Mesothelial cell of epicardium (in vitro differentiated cells): ENCODE measurements at regions not wholly inside any gene's neighbourhood (a gene's known extent, or its start where the extent isn't known, plus 50 kb on each side); places are given as distances from the start of the nearest gene placed in this dataset.

Experiments used
- DNase-seq, 2 experiments: peaks; one replicate each; pipeline ENCODE4 v3.0.0; 2021; ENCODE audit warnings: low spot score in 2 of 2; ENCODE audit not compliant: unreplicated experiment in 2 of 2
- H3K27ac Mint-ChIP-seq: 2 replicates; pipeline ENCODE4 v1.8.0; 2021; ENCODE audit warnings: mixed read lengths
- H3K27me3 Mint-ChIP-seq: 2 replicates; pipeline ENCODE4 v1.8.0; 2021; ENCODE audit warnings: low read depth, mixed read lengths
- H3K36me3 Mint-ChIP-seq: 2 replicates; pipeline ENCODE4 v1.8.0; 2021; ENCODE audit warnings: mixed read lengths
- H3K4me1 Mint-ChIP-seq: 2 replicates; pipeline ENCODE4 v1.8.0; 2021; ENCODE audit warnings: mixed read lengths
- H3K4me3 Mint-ChIP-seq: 2 replicates; pipeline ENCODE4 v1.8.0; 2021; ENCODE audit warnings: mild to moderate bottlenecking, moderate library complexity, mixed read lengths
- H3K9me3 Mint-ChIP-seq: 2 replicates; pipeline ENCODE4 v1.8.0; 2021; ENCODE audit warnings: mixed read lengths
- CTCF ChIP-seq: fragments of 200-600 bp; sonication (generic); IDR thresholded peaks from one replicate; pipeline ENCODE4 v1.5.0; 2021; ENCODE audit warnings: antibody characterized with exemption; ENCODE audit not compliant: unreplicated experiment

- Mint-ChIP-seq H3K4me3 (no peak overlapping the region), H3K27ac (no peak overlapping the region), H3K4me1 (no peaks in the 10 kb centered on the region), H3K36me3 (no peaks in the 10 kb centered on the region), H3K27me3 (peaks cover 1% of the 10 kb centered on the region), H3K9me3 (no peaks in the 10 kb centered on the region)
- TF ChIP-seq CTCF: no peak
- DNase-seq: no peak
Measured at GRCh38 chr3:187958432-187959003, 195.4 kb upstream of the LPP start.

- no peak for DNase-seq
- no peak for TF ChIP-seq CTCF
- Mint-ChIP-seq H3K36me3 (no peaks in the 10 kb centered on the region), H3K4me1 (no peaks in the 10 kb centered on the region), H3K27ac (no peak overlapping the region), H3K9me3 (no peaks in the 10 kb centered on the region), H3K4me3 (no peak overlapping the region), H3K27me3 (peaks cover 6% of the 10 kb centered on the region)
Measured at GRCh38 chr3:187960820-187961219, 193.1 kb upstream of the LPP start.

GRCh38 chr3:187961366-187961765 is 192.6 kb upstream of the LPP start:
- no peaks in the 10 kb centered on the region for H3K36me3 Mint-ChIP-seq
- no peak for DNase-seq
- H3K9me3 Mint-ChIP-seq: no peaks in the 10 kb centered on the region
- no peak overlapping the region for H3K4me3 Mint-ChIP-seq
- no peaks in the 10 kb centered on the region for H3K4me1 Mint-ChIP-seq
- peaks cover 11% of the 10 kb centered on the region for H3K27me3 Mint-ChIP-seq
- no peak for TF ChIP-seq CTCF
- no peak overlapping the region for H3K27ac Mint-ChIP-seq

GRCh38 chr3:187963003-187963676 is 190.8 kb upstream of the LPP start:
- no peaks in the 10 kb centered on the region for H3K4me1 Mint-ChIP-seq
- peaks cover 18% of the 10 kb centered on the region for H3K27me3 Mint-ChIP-seq
- TF ChIP-seq CTCF: no peak
- no peak overlapping the region for H3K27ac Mint-ChIP-seq
- no peaks in the 10 kb centered on the region for H3K9me3 Mint-ChIP-seq
- no peak for DNase-seq
- no peak overlapping the region for H3K4me3 Mint-ChIP-seq
- H3K36me3 Mint-ChIP-seq: no peaks in the 10 kb centered on the region

- Mint-ChIP-seq H3K27me3 (peaks cover 17% of the 10 kb centered on the region), H3K4me3 (no peak overlapping the region), H3K9me3 (no peaks in the 10 kb centered on the region), H3K27ac (no peak overlapping the region), H3K4me1 (no peaks in the 10 kb centered on the region), H3K36me3 (no peaks in the 10 kb centered on the region)
- no peak for DNase-seq
- TF ChIP-seq CTCF: no peak
Measured at GRCh38 chr3:187963677-187964385, 190.1 kb upstream of the LPP start.
